GM19328 (cell line): ENCODE measurements at regions not wholly inside any gene's neighbourhood (a gene's known extent, or its start where the extent isn't known, plus 50 kb on each side); places are given as distances from the start of the nearest gene placed in this dataset.
A peak's percentile ranks its signal among the peaks of the same experiment; 100 is the strongest.

Experiments
- ATAC-seq: cut with Tn5 transposase; IDR thresholded peaks from one replicate; pipeline ENCODE4 v1.9.1; 2021; ENCODE audit warnings: mild to moderate bottlenecking, moderate library complexity; ENCODE audit not compliant: unreplicated experiment

DNA sequence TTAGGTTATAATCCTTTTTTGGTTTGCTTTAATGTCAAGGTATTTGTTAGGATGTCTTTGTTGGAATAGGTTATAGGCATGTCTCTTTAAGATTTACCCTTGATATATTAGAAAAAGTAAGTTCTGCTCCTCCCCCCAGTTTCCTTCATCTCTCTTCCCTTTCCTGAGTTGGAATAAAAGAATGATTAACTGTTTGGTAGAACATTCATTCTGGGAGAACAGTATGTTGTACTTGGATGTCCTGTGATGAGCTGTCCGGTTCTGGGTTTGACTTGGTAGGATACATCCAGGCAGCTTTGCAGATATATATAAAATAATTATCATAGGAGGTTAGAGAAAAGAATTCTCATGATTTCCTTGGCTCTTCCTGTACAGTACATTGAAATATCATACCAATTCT lies 199.6 kb upstream of the RREB1 start:
- no peak for ATAC-seq

- ATAC-seq, result no peak
Measured at GRCh38 chr6:6909111-6909510, 198.7 kb upstream of the RREB1 start.

DNA sequence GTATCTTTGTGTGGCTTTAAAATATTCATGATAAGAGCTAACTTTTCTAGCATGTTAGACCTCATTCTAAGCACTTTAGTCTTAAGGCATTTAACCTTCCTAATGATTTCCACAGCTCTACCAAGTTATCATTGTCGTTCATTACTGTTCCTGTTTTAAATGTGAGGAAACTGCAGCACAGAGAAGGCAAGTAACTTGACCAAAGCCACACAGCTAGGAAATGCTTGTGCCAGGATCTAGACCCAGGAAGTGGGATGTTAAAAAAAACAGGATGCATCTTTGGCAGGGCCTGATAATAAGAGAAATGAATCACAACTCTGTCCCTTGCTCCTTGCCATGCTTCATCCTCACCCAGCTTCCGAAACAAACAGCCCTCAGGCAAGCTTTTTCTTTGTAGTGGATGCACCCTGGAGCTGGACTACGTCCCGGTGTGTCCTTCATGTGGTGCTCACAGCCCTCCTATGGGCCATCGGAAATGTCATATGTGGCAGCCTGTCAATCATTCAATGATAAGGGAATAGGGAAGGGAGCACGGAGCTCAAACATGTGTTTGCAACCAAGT lies 196.9 kb upstream of the RREB1 start:
- ATAC-seq, result no peak

GRCh38 chr6:6911391-6911790 lies 196.4 kb upstream of the RREB1 start:
- ATAC-seq, result no peak

GRCh38 chr6:6912817-6913744 lies 194.7 kb upstream of the RREB1 start:
- no peak for ATAC-seq

DNA sequence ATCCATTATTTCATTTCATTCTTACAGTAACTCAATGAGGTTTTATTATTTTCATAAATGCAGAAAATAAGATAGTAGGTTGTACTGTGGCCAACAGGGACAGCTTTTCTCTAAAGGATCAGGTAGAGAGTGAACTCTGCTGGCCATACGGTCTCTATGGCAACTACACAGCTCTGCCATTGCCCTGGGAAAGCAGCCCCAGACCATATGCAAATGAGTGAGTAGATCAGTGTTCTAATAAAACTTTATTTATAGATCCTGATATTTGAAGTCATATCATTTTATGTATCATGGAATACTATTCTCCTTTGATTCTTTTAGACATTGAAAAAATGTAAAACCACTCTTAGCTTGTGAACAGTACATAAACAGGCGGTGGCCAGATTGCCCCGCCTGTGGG lies 192.5 kb upstream of the RREB1 start:
- no peak for ATAC-seq

GRCh38 chr6:6915813-6916547 lies 191.8 kb upstream of the RREB1 start:
- ATAC-seq, result no peak

- ATAC-seq, result no peak
Measured at GRCh38 chr6:6916598-6916997, 191.2 kb upstream of the RREB1 start.

DNA sequence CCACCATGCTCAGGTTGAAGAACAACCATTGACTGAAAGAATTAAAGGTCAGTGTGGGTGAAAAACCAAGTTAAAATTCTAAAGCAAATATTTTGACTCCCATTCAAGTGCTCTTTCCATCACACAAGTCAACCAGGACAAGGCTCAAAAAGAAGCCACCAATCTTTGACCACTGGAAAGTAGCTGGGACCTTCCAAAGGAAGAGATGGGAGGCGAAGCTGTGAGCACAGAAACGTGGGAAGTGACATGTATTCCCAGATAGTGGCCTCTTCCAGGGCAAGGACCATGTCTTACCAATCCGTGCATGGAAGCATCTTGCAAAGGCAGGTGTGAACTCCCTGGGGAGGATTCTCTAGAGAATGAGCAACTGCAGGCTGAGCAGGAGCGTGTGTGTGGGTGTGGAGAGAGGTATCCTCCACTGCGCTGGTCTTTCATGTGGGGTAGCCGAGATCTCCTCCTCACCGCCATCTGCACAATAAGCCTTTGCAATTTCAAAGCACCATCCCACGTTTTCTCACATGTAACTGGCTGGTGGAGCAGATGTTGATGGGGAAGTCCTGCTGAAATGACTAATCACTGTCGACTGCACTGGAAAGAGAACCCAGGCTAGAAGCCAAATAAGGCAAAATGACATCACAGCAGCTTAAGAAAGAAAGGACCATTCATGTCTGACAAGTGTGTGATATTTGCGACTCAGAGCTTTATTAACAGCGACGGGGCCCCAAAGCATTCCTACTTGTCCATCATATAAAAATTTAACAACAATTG lies 189.4 kb upstream of the RREB1 start:
- peak; percentile 80 for ATAC-seq

DNA sequence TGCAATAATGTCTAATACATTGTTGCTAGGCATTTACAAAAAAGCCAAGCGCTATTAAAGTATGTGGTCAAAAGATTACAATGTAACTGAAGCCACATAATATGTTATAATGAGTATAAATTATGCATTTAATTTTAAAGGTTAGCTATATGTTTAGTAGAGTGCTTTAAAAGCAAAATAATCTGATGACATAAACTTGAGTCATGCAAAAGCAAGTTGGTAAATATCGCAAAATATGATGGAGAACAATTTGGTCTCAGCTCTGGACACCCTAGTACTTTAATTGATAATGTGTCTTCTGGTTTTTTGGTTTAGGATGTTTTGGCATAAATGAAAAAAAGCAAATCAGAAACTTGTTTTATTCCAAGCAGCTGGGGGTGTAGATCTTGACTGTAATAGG lies 188.6 kb upstream of the RREB1 start:
- ATAC-seq, result no peak

DNA sequence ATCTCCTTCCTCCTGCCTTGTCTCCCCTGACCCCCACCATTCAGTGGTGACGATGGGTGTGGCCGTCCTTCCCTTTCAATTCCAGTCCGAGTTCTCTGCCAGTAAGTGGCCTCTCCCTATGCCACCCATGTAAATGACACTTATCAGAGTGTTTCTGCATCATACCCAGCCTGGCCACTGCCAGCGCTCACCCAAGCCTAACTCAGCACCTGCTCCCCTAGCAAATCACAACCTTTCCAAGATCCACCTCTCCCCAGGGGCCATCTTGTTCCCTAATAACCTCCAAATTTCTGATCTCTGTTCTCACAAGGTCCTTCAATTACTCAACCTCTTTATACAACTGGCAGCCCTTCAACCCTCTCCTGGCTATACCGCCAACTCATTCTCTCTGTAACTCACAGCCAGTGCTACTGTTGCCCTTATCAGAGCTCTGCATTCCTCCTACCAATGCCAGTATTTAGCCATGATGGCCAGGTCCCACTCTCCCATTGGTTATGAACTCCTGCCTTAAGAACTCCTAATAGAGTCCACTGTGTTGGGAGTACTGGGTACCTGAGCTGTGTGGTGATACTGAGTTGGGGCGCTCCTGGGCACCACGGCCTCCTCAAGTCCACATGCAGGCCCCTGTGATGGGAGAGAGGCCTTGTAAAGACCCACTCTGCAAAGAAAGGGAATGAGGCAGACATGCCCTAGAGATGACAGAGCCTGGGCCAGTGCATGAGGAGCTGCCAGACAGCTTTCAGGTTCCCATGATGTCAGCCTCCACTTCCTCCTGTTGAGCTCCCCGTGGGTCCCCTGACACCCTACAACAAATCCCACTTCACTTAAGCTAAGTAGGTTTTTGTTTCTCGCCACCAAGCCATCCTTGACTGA lies 187.4 kb upstream of the RREB1 start:
- ATAC-seq, result no peak

DNA sequence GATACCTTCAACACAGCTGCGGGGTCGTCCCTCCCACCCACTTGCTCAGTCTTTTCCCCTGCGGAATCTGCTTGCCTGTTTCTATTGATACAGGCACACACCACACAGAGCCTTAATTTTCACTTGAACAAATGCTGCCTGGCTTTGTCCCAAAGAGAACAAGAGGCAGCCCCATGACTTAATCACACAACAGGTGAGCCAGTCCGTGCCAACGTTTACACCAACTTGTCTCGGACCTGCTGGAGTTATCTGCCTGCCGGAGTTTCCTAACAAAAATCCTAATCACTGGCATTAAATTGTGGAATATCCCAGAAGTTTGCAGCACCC lies 186.8 kb upstream of the RREB1 start:
- ATAC-seq, result no peak

DNA sequence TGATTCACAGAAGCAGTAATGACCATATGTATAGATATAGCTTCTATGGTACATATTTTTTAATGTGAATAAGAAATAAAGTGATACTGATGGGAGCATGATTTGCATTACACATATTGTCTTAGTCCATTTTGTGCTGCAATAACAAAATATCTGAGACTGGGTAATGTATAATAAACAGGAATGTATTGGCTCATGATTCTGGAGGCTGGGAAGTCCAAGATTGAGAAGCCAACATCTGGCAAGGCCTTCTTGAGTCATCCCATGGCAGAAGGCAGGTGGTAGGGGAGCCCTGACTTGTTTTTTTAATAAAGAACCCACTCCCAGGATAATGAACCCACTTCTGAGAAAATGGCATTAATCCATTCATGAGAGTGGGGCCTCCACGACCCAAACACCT lies 185.6 kb upstream of the RREB1 start:
- no peak for ATAC-seq

GRCh38 chr6:6923605-6924004 lies 184.2 kb upstream of the RREB1 start:
- ATAC-seq, result no peak

- no peak for ATAC-seq
Measured at GRCh38 chr6:6924708-6925107, 183.1 kb upstream of the RREB1 start.

- no peak for ATAC-seq
Measured at GRCh38 chr6:6925391-6926164, 182.2 kb upstream of the RREB1 start.

GRCh38 chr6:6926856-6927255 lies 180.9 kb upstream of the RREB1 start:
- ATAC-seq, result no peak

GRCh38 chr6:6927521-6928361 lies 180.0 kb upstream of the RREB1 start:
- ATAC-seq, result no peak
